ENCODE measurements at regions not wholly inside any gene's neighbourhood (a gene's known extent, or its start where the extent isn't known, plus 50 kb on each side); places are given as distances from the start of the nearest gene placed in this dataset.

DNA sequence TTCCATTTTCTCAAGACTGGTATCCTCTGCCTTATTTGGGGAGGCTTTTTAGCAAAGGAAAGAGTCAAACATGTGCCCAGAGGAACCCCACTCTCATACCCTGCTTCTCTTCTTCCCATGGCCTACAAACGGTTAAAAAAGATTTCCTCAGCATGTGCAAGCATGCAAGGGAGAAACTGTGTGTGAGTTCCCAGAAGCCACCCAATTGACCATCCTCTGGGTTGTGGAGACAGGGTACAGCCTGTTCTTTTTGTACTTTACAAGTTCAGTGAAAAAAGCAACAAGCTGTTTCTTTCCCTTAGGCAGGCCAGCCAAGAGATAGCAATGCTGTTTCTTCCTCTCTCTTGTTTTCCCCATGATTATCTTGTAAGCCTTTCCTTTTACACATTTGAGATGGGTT, 68.8 kb upstream of the MTPN start:
- TF ChIP-seq, protein P1, sequence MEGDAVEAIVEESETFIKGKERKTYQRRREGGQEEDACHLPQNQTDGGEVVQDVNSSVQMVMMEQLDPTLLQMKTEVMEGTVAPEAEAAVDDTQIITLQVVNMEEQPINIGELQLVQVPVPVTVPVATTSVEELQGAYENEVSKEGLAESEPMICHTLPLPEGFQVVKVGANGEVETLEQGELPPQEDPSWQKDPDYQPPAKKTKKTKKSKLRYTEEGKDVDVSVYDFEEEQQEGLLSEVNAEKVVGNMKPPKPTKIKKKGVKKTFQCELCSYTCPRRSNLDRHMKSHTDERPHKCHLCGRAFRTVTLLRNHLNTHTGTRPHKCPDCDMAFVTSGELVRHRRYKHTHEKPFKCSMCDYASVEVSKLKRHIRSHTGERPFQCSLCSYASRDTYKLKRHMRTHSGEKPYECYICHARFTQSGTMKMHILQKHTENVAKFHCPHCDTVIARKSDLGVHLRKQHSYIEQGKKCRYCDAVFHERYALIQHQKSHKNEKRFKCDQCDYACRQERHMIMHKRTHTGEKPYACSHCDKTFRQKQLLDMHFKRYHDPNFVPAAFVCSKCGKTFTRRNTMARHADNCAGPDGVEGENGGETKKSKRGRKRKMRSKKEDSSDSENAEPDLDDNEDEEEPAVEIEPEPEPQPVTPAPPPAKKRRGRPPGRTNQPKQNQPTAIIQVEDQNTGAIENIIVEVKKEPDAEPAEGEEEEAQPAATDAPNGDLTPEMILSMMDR (IDR thresholded peaks at IDR 0.05): no peak
- no peak for ATAC-seq
- DNase-seq: no peak
- no peaks in the 10 kb centered on the region for H3K9me3 ChIP-seq
- H3K36me3 ChIP-seq (ENCODE audit: low read depth): no peaks in the 10 kb centered on the region
- no peaks in the 10 kb centered on the region for H3K4me1 ChIP-seq (ENCODE audit: low read depth)
- no peak overlapping the region for H3K4me3 ChIP-seq
- intact Hi-C loops (cut with DNase I, micrococcal nuclease): no loop called here

DNA sequence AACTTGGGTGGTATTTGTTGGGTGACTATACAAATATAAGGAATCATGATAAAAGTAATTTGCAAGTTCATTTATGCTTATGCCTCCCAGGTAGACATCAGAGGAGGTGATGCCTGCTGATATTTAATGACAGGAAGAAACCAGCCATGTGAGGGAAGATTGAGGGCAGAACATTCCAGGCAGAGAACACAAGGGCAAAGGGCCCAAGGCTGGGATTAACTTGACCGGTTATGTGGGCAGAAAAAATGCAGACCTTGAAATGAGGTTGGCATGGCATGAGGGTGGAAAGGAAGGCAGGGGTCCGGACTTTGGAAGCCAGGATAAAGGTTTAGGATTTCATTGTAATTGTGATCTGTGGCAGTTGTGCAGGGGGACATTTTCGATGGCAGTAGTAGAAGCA, 68.0 kb upstream of the MTPN start:
- TF ChIP-seq, protein P1 (IDR thresholded peaks at IDR 0.05): no peak
- DNase-seq (no peak), ATAC-seq (no peak)
- Histone ChIP-seq H3K4me1 (ENCODE audit: low read depth) (no peaks in the 10 kb centered on the region), H3K36me3 (ENCODE audit: low read depth) (no peaks in the 10 kb centered on the region), H3K4me3 (no peak overlapping the region), H3K9me3 (no peaks in the 10 kb centered on the region)
- intact Hi-C loops (cut with DNase I, micrococcal nuclease): no loop called here

DNA sequence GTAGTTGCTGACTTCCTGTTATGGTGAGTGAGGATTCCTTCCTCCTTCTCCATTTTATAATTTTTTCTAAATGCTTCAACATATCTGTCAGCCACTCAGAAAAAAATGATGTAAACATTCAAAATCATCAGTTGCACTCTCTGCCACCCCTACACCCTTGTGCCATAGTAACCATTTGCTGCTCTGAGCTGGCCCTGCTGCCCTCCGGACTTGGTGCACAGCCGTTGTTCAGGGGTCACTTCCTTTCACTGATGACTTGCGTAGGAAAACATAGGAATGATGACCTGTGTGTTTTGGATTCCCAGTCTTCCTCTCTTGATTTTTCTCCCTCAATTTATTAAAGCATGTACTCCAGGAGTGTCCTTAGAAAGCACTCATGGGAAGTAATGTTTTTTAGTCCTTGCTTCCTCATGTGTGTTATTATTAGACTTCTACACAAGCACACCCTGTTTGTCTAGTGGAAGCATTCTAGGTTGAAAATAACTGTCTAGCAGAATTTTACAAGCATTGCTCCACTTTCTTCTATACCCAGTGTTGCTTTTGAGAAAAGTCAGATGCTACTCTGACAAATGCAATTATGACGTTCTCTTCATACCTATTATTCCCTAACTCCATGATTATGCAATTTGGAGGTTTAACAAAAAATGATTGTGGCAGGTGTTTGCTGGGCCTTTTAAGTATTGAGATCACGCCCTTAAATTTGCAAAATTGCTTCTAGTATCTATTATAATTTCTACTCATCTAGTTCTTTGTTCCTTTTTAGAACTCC, 62.6 kb upstream of the MTPN start:
- Histone ChIP-seq H3K9me3 (no peaks in the 10 kb centered on the region), H3K4me1 (ENCODE audit: low read depth) (no peaks in the 10 kb centered on the region), H3K36me3 (ENCODE audit: low read depth) (no peaks in the 10 kb centered on the region), H3K4me3 (no peak overlapping the region)
- ATAC-seq: no peak
- no peak for DNase-seq
- intact Hi-C loops (cut with DNase I, micrococcal nuclease): no loop called here
- TF ChIP-seq, protein P1 (IDR thresholded peaks at IDR 0.05): no peak

DNA sequence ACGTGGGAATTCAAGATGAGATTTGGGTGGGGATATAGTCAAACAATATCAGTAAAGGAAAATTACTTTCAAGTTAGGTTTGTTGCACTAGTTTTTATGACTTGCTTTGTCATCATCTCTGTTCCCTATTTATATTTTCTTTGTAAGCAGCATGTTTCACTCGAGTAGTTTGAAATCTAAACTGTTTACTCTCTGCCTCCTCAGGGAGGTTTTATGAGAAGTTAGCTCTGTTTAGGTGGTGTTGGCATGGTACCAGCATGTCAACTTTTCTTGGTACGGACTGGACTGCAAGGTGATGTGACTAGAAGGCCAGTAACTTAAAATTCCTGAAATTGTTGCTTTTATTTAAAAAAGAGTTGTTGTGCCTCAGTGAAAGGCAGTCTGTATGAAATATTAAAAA, 59.2 kb upstream of the MTPN start:
- intact Hi-C loops (cut with DNase I, micrococcal nuclease): no loop called here
- Histone ChIP-seq H3K4me1 (ENCODE audit: low read depth) (no peaks in the 10 kb centered on the region), H3K9me3 (no peaks in the 10 kb centered on the region), H3K4me3 (no peak overlapping the region), H3K36me3 (ENCODE audit: low read depth) (no peaks in the 10 kb centered on the region)
- no peak for ATAC-seq
- no peak for DNase-seq
- TF ChIP-seq, protein P1 (IDR thresholded peaks at IDR 0.05): no peak

DNA sequence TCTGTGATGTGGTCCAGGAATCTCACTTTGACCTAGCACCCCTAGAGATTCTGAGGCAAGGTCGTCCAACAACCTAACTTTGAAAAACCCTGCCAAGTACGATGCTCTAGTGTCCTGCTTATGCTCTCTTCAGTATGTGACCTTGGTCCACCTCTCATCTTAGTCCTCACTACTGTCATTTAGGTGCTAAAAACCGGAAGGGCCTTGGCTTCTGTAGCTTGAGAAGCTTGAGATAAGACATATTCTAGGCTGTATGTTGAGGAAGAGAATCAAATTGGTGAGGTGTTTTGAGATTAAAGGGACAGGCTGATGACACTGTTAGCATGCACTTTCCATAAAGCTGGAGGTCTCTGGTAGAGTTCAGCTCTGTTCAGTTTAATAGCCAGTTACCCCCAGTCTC, 57.0 kb upstream of the MTPN start:
- TF ChIP-seq, protein P1 (IDR thresholded peaks at IDR 0.05): no peak
- Histone ChIP-seq H3K9me3 (no peaks in the 10 kb centered on the region), H3K4me3 (no peak overlapping the region), H3K36me3 (ENCODE audit: low read depth) (no peaks in the 10 kb centered on the region), H3K4me1 (ENCODE audit: low read depth) (no peaks in the 10 kb centered on the region)
- no peak for ATAC-seq
- no peak for DNase-seq
- intact Hi-C loops (cut with DNase I, micrococcal nuclease): no loop called here

All from mucosa of descending colon (tissue), 3 donors.